H1 (cell line): ENCODE measurements at regions not wholly inside any gene's neighbourhood (a gene's known extent, or its start where the extent isn't known, plus 50 kb on each side); places are given as distances from the start of the nearest gene placed in this dataset.

Experiments
- CTCF ChIA-PET: fragments of 300-600 bp; sonication (Branson Sonifier 250); formaldehyde crosslinking; loops from one replicate; lab custom pipeline; 2021; ENCODE audit not compliant: partially characterized antibody; lab: Charles Lee
- POLR2A ChIA-PET: fragments of 300-600 bp; sonication (Branson Sonifier 250); formaldehyde crosslinking; loops from one replicate; lab custom pipeline; 2021; ENCODE audit warnings: inconsistent platforms; ENCODE audit not compliant: partially characterized antibody; lab: Charles Lee
- DNase-seq, 2 experiments: peaks; one replicate each; pipeline versions ENCODE4 v3.0.0 to v3.0.0-alpha.2; 2010 to 2022; ENCODE audit warnings: low spot score in 2 of 2, low read depth in 1 of 2, mixed read lengths in 1 of 2
- FAIRE-seq: peaks from 2 replicates; lab custom pipeline; 2011; peaks lifted over from hg19 to GRCh38; lab: Jason Lieb, UNC
- H2AFZ ChIP-seq: 2 replicates; pipeline ENCODE4 v1.8.1; 2012; ENCODE audit warnings: low read length, inconsistent platforms
- H2AK5ac ChIP-seq: 2 replicates; pipeline ENCODE4 v1.6.1; 2013; ENCODE audit warnings: low read depth, low read length
- H2BK120ac ChIP-seq: replicated peaks from 2 replicates; pipeline ENCODE3; 2013; ENCODE audit warnings: low read depth, low read length, inconsistent platforms
- H2BK12ac ChIP-seq: 2 replicates; pipeline ENCODE4 v1.6.1; 2013; ENCODE audit warnings: low read depth, low read length
- H2BK15ac ChIP-seq: 2 replicates; pipeline ENCODE4 v1.6.1; 2013; ENCODE audit warnings: low read length
- H2BK20ac ChIP-seq: 2 replicates; pipeline ENCODE4 v1.6.1; 2013; ENCODE audit warnings: low read length
- H2BK5ac ChIP-seq: 2 replicates; pipeline ENCODE4 v1.6.1; 2013; ENCODE audit warnings: low read depth, low read length
- H3K14ac ChIP-seq: 2 replicates; pipeline ENCODE4 v1.6.1; 2013; ENCODE audit warnings: inconsistent platforms; ENCODE audit not compliant: insufficient read length
- H3K18ac ChIP-seq: 2 replicates; pipeline ENCODE4 v1.6.1; 2013; ENCODE audit warnings: low read length; ENCODE audit errors: extremely low read depth
- H3K23ac ChIP-seq: 2 replicates; pipeline ENCODE4 v1.6.1; 2013; ENCODE audit warnings: inconsistent platforms; ENCODE audit not compliant: insufficient read length
- H3K23me2 ChIP-seq: 2 replicates; pipeline ENCODE4 v1.6.1; 2013; ENCODE audit warnings: low read depth, low read length
- H3K27ac ChIP-seq: 2 replicates; pipeline ENCODE4 v1.6.1; 2011; ENCODE audit warnings: low read depth, low read length, inconsistent platforms
- H3K27me3 ChIP-seq, 4 experiments: replicated peaks in 1 of 4; 1 replicate in 1 of 4; 2 replicates in 3 of 4; pipeline versions ENCODE4 v1.6.1 to v1.8.1; 2011 to 2013; ENCODE audit warnings: low read length in 3 of 4, mild to moderate bottlenecking in 3 of 4, inconsistent platforms in 2 of 4, mixed read lengths in 2 of 4, moderate library complexity in 1 of 4; ENCODE audit not compliant: control insufficient read depth in 3 of 4, insufficient read depth in 3 of 4; ENCODE audit errors: extremely low read depth in 1 of 4
- H3K36me3 ChIP-seq, 4 experiments: 2 replicates each; pipeline versions ENCODE4 v1.6.1 to v1.8.1; 2011 to 2013; ENCODE audit warnings: mild to moderate bottlenecking in 4 of 4, low read length in 3 of 4, moderate library complexity in 2 of 4, control low read depth in 1 of 4, inconsistent platforms in 1 of 4; ENCODE audit not compliant: insufficient read depth in 4 of 4, control insufficient read depth in 2 of 4
- H3K4ac ChIP-seq: replicated peaks from 2 replicates; pipeline ENCODE3; 2013; ENCODE audit warnings: low read length, low read depth, mixed read lengths, inconsistent platforms; ENCODE audit not compliant: insufficient read length
- H3K4me1 ChIP-seq, 4 experiments: replicated peaks in 1 of 4; 1 replicate in 1 of 4; 2 replicates in 3 of 4; pipeline versions ENCODE4 v1.6.1 to v1.8.1; 2011 to 2013; ENCODE audit warnings: low read length in 3 of 4, inconsistent platforms in 2 of 4, mixed read lengths in 1 of 4; ENCODE audit not compliant: insufficient read depth in 4 of 4, control insufficient read depth in 3 of 4
- H3K4me2 ChIP-seq, 2 experiments: 2 replicates each; pipeline versions ENCODE4 v1.6.1 to v1.8.1; 2011 to 2013; ENCODE audit warnings: low read depth in 2 of 2, low read length in 2 of 2, control low read depth in 1 of 2, inconsistent platforms in 1 of 2, mild to moderate bottlenecking in 1 of 2; ENCODE audit not compliant: insufficient read depth in 1 of 2
- H3K4me3 ChIP-seq, 4 experiments: fragments of 200-600, 300-600 bp in 1 of 4; sonication (generic), shearing (Covaris generic), sonication (Bioruptor Twin) in 1 of 4; 2 replicates each; pipeline versions ENCODE4 v1.5.1 to v1.8.1; 2011 to 2016; ENCODE audit warnings: low read length in 4 of 4, low read depth in 3 of 4, control low read depth in 2 of 4, inconsistent platforms in 2 of 4, mild to moderate bottlenecking in 2 of 4, mixed read lengths in 1 of 4, moderate library complexity in 1 of 4; ENCODE audit not compliant: insufficient read depth in 2 of 4; ENCODE audit errors: extremely low read depth in 1 of 4
- H3K56ac ChIP-seq: replicated peaks from 2 replicates; pipeline ENCODE3; 2013; ENCODE audit warnings: low read depth, mild to moderate bottlenecking, mixed read lengths, low read length, inconsistent platforms; ENCODE audit not compliant: insufficient read length
- H3K79me1 ChIP-seq: 2 replicates; pipeline ENCODE4 v1.6.1; 2013; ENCODE audit warnings: low read depth, low read length, control low read depth
- H3K79me2 ChIP-seq, 2 experiments: 2 replicates each; pipeline versions ENCODE4 v1.6.1 to v1.8.1; 2012 to 2013; ENCODE audit warnings: low read length in 2 of 2, mild to moderate bottlenecking in 2 of 2, inconsistent platforms in 1 of 2; ENCODE audit not compliant: insufficient read depth in 2 of 2, control insufficient read depth in 1 of 2
- H3K9ac ChIP-seq, 4 experiments: replicated peaks in 1 of 4; 1 replicate in 1 of 4; 2 replicates in 3 of 4; pipeline versions ENCODE4 v1.6.1 to v1.8.1; 2011 to 2013; ENCODE audit warnings: low read depth in 3 of 4, low read length in 3 of 4, control low read depth in 2 of 4, mild to moderate bottlenecking in 2 of 4, moderate library complexity in 2 of 4, inconsistent platforms in 1 of 4; ENCODE audit errors: extremely low read depth in 1 of 4
- H3K9me3 ChIP-seq, 2 experiments: 2 replicates each; pipeline versions ENCODE4 v1.6.1 to v1.8.1; 2012 to 2013; ENCODE audit warnings: mild to moderate bottlenecking in 2 of 2, moderate library complexity in 2 of 2, control low read depth in 1 of 2, inconsistent platforms in 1 of 2, low read depth in 1 of 2, low read length in 1 of 2, mixed read lengths in 1 of 2; ENCODE audit not compliant: insufficient read depth in 2 of 2
- H4K20me1 ChIP-seq, 2 experiments: replicated peaks in 1 of 2; 2 replicates each; pipeline versions ENCODE3 to v1.8.1; 2011 to 2013; ENCODE audit warnings: inconsistent platforms in 2 of 2, low read length in 2 of 2, mild to moderate bottlenecking in 1 of 2; ENCODE audit not compliant: insufficient read depth in 2 of 2, control insufficient read depth in 1 of 2
- H4K5ac ChIP-seq: 2 replicates; pipeline ENCODE4 v1.6.1; 2013; ENCODE audit warnings: low read length, low read depth, mixed read lengths, inconsistent platforms; ENCODE audit not compliant: insufficient read length
- H4K8ac ChIP-seq: 2 replicates; pipeline ENCODE4 v1.8.0; 2013; ENCODE audit warnings: mild to moderate bottlenecking, moderate library complexity, low read length, inconsistent platforms; ENCODE audit not compliant: insufficient read depth; ENCODE audit errors: extremely low read depth
- H4K91ac ChIP-seq: replicated peaks from 2 replicates; pipeline ENCODE3; 2013; ENCODE audit warnings: low read length, mixed read lengths, inconsistent platforms; ENCODE audit not compliant: insufficient read length
- CBX8 ChIP-seq: fragments of 300-800, 300-1000 bp; sonication (generic); IDR thresholded peaks from 2 replicates; pipeline ENCODE4 v1.7.1; 2016; ENCODE audit warnings: low read depth, low read length, borderline replicate concordance
- CEBPB ChIP-seq: IDR thresholded peaks from 2 replicates; pipeline ENCODE4 v1.6.1; 2012; ENCODE audit warnings: low read depth, low read length
- CHD2 ChIP-seq: IDR thresholded peaks from 2 replicates; pipeline ENCODE4 v1.6.1; 2012; ENCODE audit warnings: low read length, improper control_type of control experiment
- JUN ChIP-seq: IDR thresholded peaks from 2 replicates; pipeline ENCODE4 v1.6.1; 2011; ENCODE audit warnings: low read depth, mild to moderate bottlenecking, improper control_type of control experiment, low read length
- JUND ChIP-seq: IDR thresholded peaks from 2 replicates; pipeline ENCODE4 v1.6.1; 2011; ENCODE audit warnings: mild to moderate bottlenecking, improper control_type of control experiment, low read length
- POLR2AphosphoS5 ChIP-seq: IDR thresholded peaks from 2 replicates; pipeline ENCODE4 v1.6.1; 2011; ENCODE audit warnings: low read depth, low read length
- RAD21 ChIP-seq, 2 experiments: IDR thresholded peaks in 1 of 2; conservative IDR thresholded peaks in 1 of 2; 2 replicates each; pipeline ENCODE4 v1.6.1; 2011; ENCODE audit warnings: low read depth in 2 of 2, low read length in 2 of 2, improper control_type of control experiment in 1 of 2, inconsistent platforms in 1 of 2, mild to moderate bottlenecking in 1 of 2, moderate library complexity in 1 of 2
- RFX5 ChIP-seq: IDR thresholded peaks from 2 replicates; pipeline ENCODE4 v1.6.1; 2011; ENCODE audit warnings: low read depth, low read length, improper control_type of control experiment, borderline replicate concordance
- RNF2 ChIP-seq: fragments of 200-900, 300-1000 bp; sonication (generic); IDR thresholded peaks from 2 replicates; pipeline ENCODE4 v1.7.1; 2016; ENCODE audit warnings: borderline replicate concordance, low read depth, mild to moderate bottlenecking, antibody characterized with exemption, low read length; ENCODE audit not compliant: poor library complexity, severe bottlenecking; ENCODE audit errors: missing control alignments
- SUZ12 ChIP-seq: fragments of 200-600 bp; sonication (generic); IDR thresholded peaks from 2 replicates; pipeline ENCODE4 v1.6.1; 2012; ENCODE audit warnings: mild to moderate bottlenecking, inconsistent platforms, low read length, moderate library complexity, mixed read lengths
- TCF12 ChIP-seq: IDR thresholded peaks from 2 replicates; pipeline ENCODE4 v1.6.1; 2011; ENCODE audit warnings: low read depth, mild to moderate bottlenecking, low read length
- YY1 ChIP-seq: IDR thresholded peaks from 2 replicates; pipeline ENCODE4 v1.6.1; 2011; ENCODE audit warnings: low read depth, mild to moderate bottlenecking, low read length
- WGBS, 2 experiments: shearing (Covaris generic) in 1 of 2; methylation state at CpG; one replicate each; pipeline versions ENCODE4 v1.1.6 to v1.1.7; 2013 to 2015; ENCODE audit warnings: low lambda C conversion rate in 2 of 2, mixed read lengths in 2 of 2, inconsistent platforms in 1 of 2, low coverage in 1 of 2, missing lambda C conversion rate in 1 of 2; ENCODE audit not compliant: insufficient replicate concordance in 2 of 2, insufficient coverage in 1 of 2, insufficient read length in 1 of 2; ENCODE audit errors: extremely low coverage in 1 of 2, missing lambda C conversion rate in 1 of 2; 5-methylcytosine and 5-hydroxymethylcytosine counted together
- TF ChIP-seq, protein P1 (sequence below): IDR thresholded peaks from 2 replicates; pipeline ENCODE4 v1.6.1; 2012; ENCODE audit warnings: inconsistent platforms
- TF ChIP-seq, protein P2 (sequence below): IDR thresholded peaks from 2 replicates; pipeline ENCODE4 v1.6.1; 2012; ENCODE audit warnings: inconsistent platforms

DNA sequence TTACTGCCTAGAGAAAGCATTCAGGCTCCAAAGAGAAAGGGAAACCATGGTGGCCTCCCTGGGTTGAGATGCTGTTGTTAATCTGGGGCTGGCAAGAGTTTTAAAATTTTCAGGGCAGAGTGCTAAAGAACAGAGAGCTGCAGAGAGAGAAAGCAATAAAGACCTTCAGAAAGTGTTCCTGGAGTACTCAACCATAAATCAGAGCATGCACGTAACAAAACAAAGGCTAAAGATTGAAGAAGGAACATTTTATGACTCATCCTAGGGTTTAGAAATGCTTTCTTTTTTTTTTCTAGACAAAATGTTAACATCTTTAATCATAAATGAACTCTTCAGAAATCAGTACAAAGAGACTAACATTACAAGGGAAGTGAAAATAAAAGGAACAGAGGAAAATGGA, 562.3 kb upstream of the NDST4 start:
- 94% methylated on average over 1 of the region's 1 CpG; no CpG with 5 or more reads in 1 of the 2 experiments for WGBS, 2 experiments
- no peak overlapping the region for H2BK5ac ChIP-seq
- H3K79me2 ChIP-seq, result no peaks in the 10 kb centered on the region
- ChIA-PET CTCF (no interaction called here), POLR2A (no interaction called here)
- no peak overlapping the region for H3K4ac ChIP-seq
- no peak overlapping the region for H2BK15ac ChIP-seq
- no peak overlapping the region for H4K91ac ChIP-seq
- no peaks in the 10 kb centered on the region for H4K20me1 ChIP-seq
- DNase-seq, result no peak
- no peaks in the 10 kb centered on the region for H3K79me1 ChIP-seq
- H2AFZ ChIP-seq, result no peak overlapping the region
- no peak overlapping the region for H2BK20ac ChIP-seq
- peaks cover 0 to 6% (median 0%) of the 10 kb centered on the region in 4 experiments; a peak in 1 of 8 replicates for H3K36me3 ChIP-seq
- no peak overlapping the region for H2BK120ac ChIP-seq
- H3K9me3 ChIP-seq, result peaks cover 0 to 6% of the 10 kb centered on the region in 2 experiments; a peak in 1 of 4 replicates
- no peak overlapping the region for H2BK12ac ChIP-seq
- no peaks in the 10 kb centered on the region for H3K23me2 ChIP-seq
- H3K9ac ChIP-seq, result no peak overlapping the region
- H3K14ac ChIP-seq, result no peak overlapping the region
- H3K4me1 ChIP-seq, result no peaks in the 10 kb centered on the region
- no peak overlapping the region for H3K4me2 ChIP-seq
- H4K5ac ChIP-seq, result no peak overlapping the region
- H3K23ac ChIP-seq, result no peak overlapping the region
- no peak overlapping the region for H3K56ac ChIP-seq
- H3K27me3 ChIP-seq, result no peaks in the 10 kb centered on the region
- H3K4me3 ChIP-seq, result no peak overlapping the region
- no peak for FAIRE-seq
- H2AK5ac ChIP-seq, result no peak overlapping the region
- H3K18ac ChIP-seq, result no peak overlapping the region
- no peak overlapping the region for H3K27ac ChIP-seq
- H4K8ac ChIP-seq, result no peak overlapping the region
- TF ChIP-seq JUN (no peak), RFX5 (no peak), CBX8 (no peak), CHD2 (no peak), RAD21 (IDR thresholded peaks at IDR 0.05 in 1 of 2, conservative IDR thresholded peaks at IDR 0.05 in 1 of 2; ENCODE audit: low read depth in 2 of 2, low read length in 2 of 2) (no peak), TCF12 (no peak), POLR2AphosphoS5 (no peak), SUZ12 (no peak), CEBPB (no peak), JUND (no peak), YY1 (no peak), RNF2 (no peak)
- TF ChIP-seq, protein P1, sequence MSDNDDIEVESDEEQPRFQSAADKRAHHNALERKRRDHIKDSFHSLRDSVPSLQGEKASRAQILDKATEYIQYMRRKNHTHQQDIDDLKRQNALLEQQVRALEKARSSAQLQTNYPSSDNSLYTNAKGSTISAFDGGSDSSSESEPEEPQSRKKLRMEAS, result no peak
- TF ChIP-seq, protein P2, sequence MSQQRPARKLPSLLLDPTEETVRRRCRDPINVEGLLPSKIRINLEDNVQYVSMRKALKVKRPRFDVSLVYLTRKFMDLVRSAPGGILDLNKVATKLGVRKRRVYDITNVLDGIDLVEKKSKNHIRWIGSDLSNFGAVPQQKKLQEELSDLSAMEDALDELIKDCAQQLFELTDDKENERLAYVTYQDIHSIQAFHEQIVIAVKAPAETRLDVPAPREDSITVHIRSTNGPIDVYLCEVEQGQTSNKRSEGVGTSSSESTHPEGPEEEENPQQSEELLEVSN, result no peak
